H1 (cell line): ENCODE measurements at regions not wholly inside any gene's neighbourhood (a gene's known extent, or its start where the extent isn't known, plus 50 kb on each side); places are given as distances from the start of the nearest gene placed in this dataset.

Experiments used
- CTCF ChIA-PET: fragments of 300-600 bp; sonication (Branson Sonifier 250); formaldehyde crosslinking; loops from one replicate; lab custom pipeline; 2021; ENCODE audit not compliant: partially characterized antibody; lab: Charles Lee
- POLR2A ChIA-PET: fragments of 300-600 bp; sonication (Branson Sonifier 250); formaldehyde crosslinking; loops from one replicate; lab custom pipeline; 2021; ENCODE audit warnings: inconsistent platforms; ENCODE audit not compliant: partially characterized antibody; lab: Charles Lee
- DNase-seq, 2 experiments: peaks; one replicate each; pipeline versions ENCODE4 v3.0.0 to v3.0.0-alpha.2; 2010 to 2022; ENCODE audit warnings: low spot score in 2 of 2, low read depth in 1 of 2, mixed read lengths in 1 of 2
- FAIRE-seq: peaks from 2 replicates; lab custom pipeline; 2011; peaks lifted over from hg19 to GRCh38; lab: Jason Lieb, UNC
- H2AFZ ChIP-seq: 2 replicates; pipeline ENCODE4 v1.8.1; 2012; ENCODE audit warnings: low read length, inconsistent platforms
- H2AK5ac ChIP-seq: 2 replicates; pipeline ENCODE4 v1.6.1; 2013; ENCODE audit warnings: low read depth, low read length
- H2BK120ac ChIP-seq: replicated peaks from 2 replicates; pipeline ENCODE3; 2013; ENCODE audit warnings: low read depth, low read length, inconsistent platforms
- H2BK12ac ChIP-seq: 2 replicates; pipeline ENCODE4 v1.6.1; 2013; ENCODE audit warnings: low read depth, low read length
- H2BK15ac ChIP-seq: 2 replicates; pipeline ENCODE4 v1.6.1; 2013; ENCODE audit warnings: low read length
- H2BK20ac ChIP-seq: 2 replicates; pipeline ENCODE4 v1.6.1; 2013; ENCODE audit warnings: low read length
- H2BK5ac ChIP-seq: 2 replicates; pipeline ENCODE4 v1.6.1; 2013; ENCODE audit warnings: low read depth, low read length
- H3K14ac ChIP-seq: 2 replicates; pipeline ENCODE4 v1.6.1; 2013; ENCODE audit warnings: inconsistent platforms; ENCODE audit not compliant: insufficient read length
- H3K18ac ChIP-seq: 2 replicates; pipeline ENCODE4 v1.6.1; 2013; ENCODE audit warnings: low read length; ENCODE audit errors: extremely low read depth
- H3K23ac ChIP-seq: 2 replicates; pipeline ENCODE4 v1.6.1; 2013; ENCODE audit warnings: inconsistent platforms; ENCODE audit not compliant: insufficient read length
- H3K23me2 ChIP-seq: 2 replicates; pipeline ENCODE4 v1.6.1; 2013; ENCODE audit warnings: low read depth, low read length
- H3K27ac ChIP-seq: 2 replicates; pipeline ENCODE4 v1.6.1; 2011; ENCODE audit warnings: low read depth, low read length, inconsistent platforms
- H3K27me3 ChIP-seq, 4 experiments: replicated peaks in 1 of 4; 1 replicate in 1 of 4; 2 replicates in 3 of 4; pipeline versions ENCODE4 v1.6.1 to v1.8.1; 2011 to 2013; ENCODE audit warnings: low read length in 3 of 4, mild to moderate bottlenecking in 3 of 4, inconsistent platforms in 2 of 4, mixed read lengths in 2 of 4, moderate library complexity in 1 of 4; ENCODE audit not compliant: control insufficient read depth in 3 of 4, insufficient read depth in 3 of 4; ENCODE audit errors: extremely low read depth in 1 of 4
- H3K36me3 ChIP-seq, 4 experiments: 2 replicates each; pipeline versions ENCODE4 v1.6.1 to v1.8.1; 2011 to 2013; ENCODE audit warnings: mild to moderate bottlenecking in 4 of 4, low read length in 3 of 4, moderate library complexity in 2 of 4, control low read depth in 1 of 4, inconsistent platforms in 1 of 4; ENCODE audit not compliant: insufficient read depth in 4 of 4, control insufficient read depth in 2 of 4
- H3K4ac ChIP-seq: replicated peaks from 2 replicates; pipeline ENCODE3; 2013; ENCODE audit warnings: low read length, low read depth, mixed read lengths, inconsistent platforms; ENCODE audit not compliant: insufficient read length
- H3K4me1 ChIP-seq, 4 experiments: replicated peaks in 1 of 4; 1 replicate in 1 of 4; 2 replicates in 3 of 4; pipeline versions ENCODE4 v1.6.1 to v1.8.1; 2011 to 2013; ENCODE audit warnings: low read length in 3 of 4, inconsistent platforms in 2 of 4, mixed read lengths in 1 of 4; ENCODE audit not compliant: insufficient read depth in 4 of 4, control insufficient read depth in 3 of 4
- H3K4me2 ChIP-seq, 2 experiments: 2 replicates each; pipeline versions ENCODE4 v1.6.1 to v1.8.1; 2011 to 2013; ENCODE audit warnings: low read depth in 2 of 2, low read length in 2 of 2, control low read depth in 1 of 2, inconsistent platforms in 1 of 2, mild to moderate bottlenecking in 1 of 2; ENCODE audit not compliant: insufficient read depth in 1 of 2
- H3K4me3 ChIP-seq, 4 experiments: fragments of 200-600, 300-600 bp in 1 of 4; sonication (generic), shearing (Covaris generic), sonication (Bioruptor Twin) in 1 of 4; 2 replicates each; pipeline versions ENCODE4 v1.5.1 to v1.8.1; 2011 to 2016; ENCODE audit warnings: low read length in 4 of 4, low read depth in 3 of 4, control low read depth in 2 of 4, inconsistent platforms in 2 of 4, mild to moderate bottlenecking in 2 of 4, mixed read lengths in 1 of 4, moderate library complexity in 1 of 4; ENCODE audit not compliant: insufficient read depth in 2 of 4; ENCODE audit errors: extremely low read depth in 1 of 4
- H3K56ac ChIP-seq: replicated peaks from 2 replicates; pipeline ENCODE3; 2013; ENCODE audit warnings: low read depth, mild to moderate bottlenecking, mixed read lengths, low read length, inconsistent platforms; ENCODE audit not compliant: insufficient read length
- H3K79me1 ChIP-seq: 2 replicates; pipeline ENCODE4 v1.6.1; 2013; ENCODE audit warnings: low read depth, low read length, control low read depth
- H3K79me2 ChIP-seq, 2 experiments: 2 replicates each; pipeline versions ENCODE4 v1.6.1 to v1.8.1; 2012 to 2013; ENCODE audit warnings: low read length in 2 of 2, mild to moderate bottlenecking in 2 of 2, inconsistent platforms in 1 of 2; ENCODE audit not compliant: insufficient read depth in 2 of 2, control insufficient read depth in 1 of 2
- H3K9ac ChIP-seq, 4 experiments: replicated peaks in 1 of 4; 1 replicate in 1 of 4; 2 replicates in 3 of 4; pipeline versions ENCODE4 v1.6.1 to v1.8.1; 2011 to 2013; ENCODE audit warnings: low read depth in 3 of 4, low read length in 3 of 4, control low read depth in 2 of 4, mild to moderate bottlenecking in 2 of 4, moderate library complexity in 2 of 4, inconsistent platforms in 1 of 4; ENCODE audit errors: extremely low read depth in 1 of 4
- H3K9me3 ChIP-seq, 2 experiments: 2 replicates each; pipeline versions ENCODE4 v1.6.1 to v1.8.1; 2012 to 2013; ENCODE audit warnings: mild to moderate bottlenecking in 2 of 2, moderate library complexity in 2 of 2, control low read depth in 1 of 2, inconsistent platforms in 1 of 2, low read depth in 1 of 2, low read length in 1 of 2, mixed read lengths in 1 of 2; ENCODE audit not compliant: insufficient read depth in 2 of 2
- H4K20me1 ChIP-seq, 2 experiments: replicated peaks in 1 of 2; 2 replicates each; pipeline versions ENCODE3 to v1.8.1; 2011 to 2013; ENCODE audit warnings: inconsistent platforms in 2 of 2, low read length in 2 of 2, mild to moderate bottlenecking in 1 of 2; ENCODE audit not compliant: insufficient read depth in 2 of 2, control insufficient read depth in 1 of 2
- H4K5ac ChIP-seq: 2 replicates; pipeline ENCODE4 v1.6.1; 2013; ENCODE audit warnings: low read length, low read depth, mixed read lengths, inconsistent platforms; ENCODE audit not compliant: insufficient read length
- H4K8ac ChIP-seq: 2 replicates; pipeline ENCODE4 v1.8.0; 2013; ENCODE audit warnings: mild to moderate bottlenecking, moderate library complexity, low read length, inconsistent platforms; ENCODE audit not compliant: insufficient read depth; ENCODE audit errors: extremely low read depth
- H4K91ac ChIP-seq: replicated peaks from 2 replicates; pipeline ENCODE3; 2013; ENCODE audit warnings: low read length, mixed read lengths, inconsistent platforms; ENCODE audit not compliant: insufficient read length
- ASH2L ChIP-seq: fragments of 200-600, 300-600 bp; sonication (generic); IDR thresholded peaks from one replicate; pipeline ENCODE4 v1.7.1; 2017; ENCODE audit warnings: low read length
- CEBPB ChIP-seq: IDR thresholded peaks from 2 replicates; pipeline ENCODE4 v1.6.1; 2012; ENCODE audit warnings: low read depth, low read length
- MAFK ChIP-seq: IDR thresholded peaks from 2 replicates; pipeline ENCODE4 v1.6.1; 2012; ENCODE audit warnings: low read depth, mild to moderate bottlenecking, improper control_type of control experiment, low read length
- SIRT6 ChIP-seq: IDR thresholded peaks from one replicate; pipeline ENCODE4 v1.7.1; 2012; ENCODE audit warnings: low read length, inconsistent platforms
- WGBS, 2 experiments: shearing (Covaris generic) in 1 of 2; methylation state at CpG; one replicate each; pipeline versions ENCODE4 v1.1.6 to v1.1.7; 2013 to 2015; ENCODE audit warnings: low lambda C conversion rate in 2 of 2, mixed read lengths in 2 of 2, inconsistent platforms in 1 of 2, low coverage in 1 of 2, missing lambda C conversion rate in 1 of 2; ENCODE audit not compliant: insufficient replicate concordance in 2 of 2, insufficient coverage in 1 of 2, insufficient read length in 1 of 2; ENCODE audit errors: extremely low coverage in 1 of 2, missing lambda C conversion rate in 1 of 2; 5-methylcytosine and 5-hydroxymethylcytosine counted together

- Histone ChIP-seq H3K4me1 (peaks cover 4 to 7% (median 5%) of the 10 kb centered on the region in 4 experiments), H4K8ac (no peak overlapping the region), H3K27ac (no peak overlapping the region), H2BK120ac (no peak overlapping the region), H2BK15ac (no peak overlapping the region), H3K23ac (no peak overlapping the region), H3K9ac (no peak overlapping the region), H3K27me3 (peaks cover 0 to 2% (median 0%) of the 10 kb centered on the region in 4 experiments; a peak in 1 of 7 replicates), H2BK12ac (0 out of 2 replicates have a peak overlapping the region, but pooled peaks have one; percentile 27), H3K9me3 (no peaks in the 10 kb centered on the region), H3K36me3 (no peaks in the 10 kb centered on the region), H4K91ac (no peak overlapping the region), H3K79me2 (no peaks in the 10 kb centered on the region), H2BK20ac (no peak overlapping the region), H2BK5ac (no peak overlapping the region), H3K4me2 (no peak overlapping the region), H3K4me3 (no peak overlapping the region), H2AFZ (no peak overlapping the region), H2AK5ac (no peak overlapping the region), H4K5ac (no peak overlapping the region), H3K56ac (no peak overlapping the region), H3K14ac (no peak overlapping the region), H3K18ac (no peak overlapping the region), H4K20me1 (no peaks in the 10 kb centered on the region), H3K4ac (no peak overlapping the region), H3K79me1 (no peaks in the 10 kb centered on the region), H3K23me2 (no peaks in the 10 kb centered on the region)
- ChIA-PET POLR2A (interaction anchor here (1.4 kb wide), 1 partner anchor 13 kb away, joined by 3 read pairs; no protein-coding TSS in a partner anchor), CTCF (interaction anchor here (0.6 to 1.0 kb wide), 2 partner anchors 29 to 76 kb away, joined by 3 read pairs; no protein-coding TSS in a partner anchor)
- FAIRE-seq (no peak), DNase-seq (no peak)
- 96% methylated on average over 8 of the region's 8 CpGs; no CpG with 5 or more reads in 1 of the 2 experiments for WGBS, 2 experiments
- TF ChIP-seq CEBPB (no peak), SIRT6 (no peak), ASH2L (no peak), MAFK (no peak)
Measured at GRCh38 chr6:6753301-6753700, 164.8 kb downstream of the LY86 start.
